ENCODE measurements at regions not wholly inside any gene's neighbourhood (a gene's known extent, or its start where the extent isn't known, plus 50 kb on each side); places are given as distances from the start of the nearest gene placed in this dataset.

- intact Hi-C loops (cut with micrococcal nuclease; ENCODE audit: unreplicated experiment) (no loop called here), in situ Hi-C loops (cut with MboI) (no loop called here)
- TF ChIP-seq ETV6 (conservative IDR thresholded peaks at IDR 0.05 in 1 of 2, IDR thresholded peaks at IDR 0.05 in 1 of 2; ENCODE audit: borderline replicate concordance in 1 of 2, low read depth in 1 of 2) (no peak), BCLAF1 (IDR thresholded peaks at IDR 0.05) (no peak), POLR2AphosphoS5 (IDR thresholded peaks at IDR 0.05; ENCODE audit: low read length) (no peak), SUZ12 (IDR thresholded peaks at IDR 0.05; ENCODE audit: unreplicated experiment) (no peak)
- BruUV-seq (replicated peaks), result no TSS peak
- Histone ChIP-seq H3K4me3 (no peak overlapping the region), H3K4me1 (ENCODE audit: control insufficient read depth, insufficient read depth, low read length) (no peaks in the 10 kb centered on the region), H2AFZ (ENCODE audit: control insufficient read depth, low read depth, low read length) (no peak overlapping the region), H3K9me3 (replicated peaks; ENCODE audit: control insufficient read depth, insufficient read depth, low read length) (no peaks in the 10 kb centered on the region), H3K9ac (ENCODE audit: control insufficient read depth, insufficient read depth, low read length) (no peak overlapping the region), H3K79me2 (ENCODE audit: control insufficient read depth, insufficient read depth, low read length) (no peaks in the 10 kb centered on the region), H3K27me3 (replicated peaks in 1 of 2; ENCODE audit: control insufficient read depth in 2 of 2, insufficient read depth in 2 of 2, low read length in 1 of 2) (no peaks in the 10 kb centered on the region), H3K27ac (ENCODE audit: control insufficient read depth, insufficient read depth) (no peak overlapping the region), H3K36me3 (ENCODE audit: control insufficient read depth in 2 of 2, insufficient read depth in 2 of 2, low read length in 1 of 2) (no peaks in the 10 kb centered on the region), H3K4me2 (ENCODE audit: control insufficient read depth, insufficient read depth) (no peak overlapping the region), H4K20me1 (ENCODE audit: control insufficient read depth, insufficient read depth) (no peaks in the 10 kb centered on the region)
- CTCF ChIA-PET, result interaction anchor here (0.9 kb wide), 1 partner anchor 32 kb away, joined by 3 read pairs; no protein-coding TSS in a partner anchor
- RAD21 ChIA-PET (ENCODE audit: unreplicated experiment), result no interaction called here
- 34% methylated on average over 3 of the region's 3 CpGs for WGBS (ENCODE audit: insufficient coverage, insufficient replicate concordance, low lambda C conversion rate, missing lambda C conversion rate)
- POLR2A ChIA-PET, result no interaction called here
- SMC1A ChIA-PET (ENCODE audit: uncharacterized antibody, unreplicated experiment), result no interaction called here
- no peak for ATAC-seq
- DNase-seq (ENCODE audit: low read depth, low spot score), result no peak
- no peak for FAIRE-seq
Observed at GRCh38 chr2:610491-610890, 66.7 kb downstream of the TMEM18 start.

- Histone ChIP-seq H3K9me3 (replicated peaks; ENCODE audit: control insufficient read depth, insufficient read depth, low read length) (no peaks in the 10 kb centered on the region; the same call in 2 of the 3 replicates), H3K79me2 (ENCODE audit: control insufficient read depth, insufficient read depth, low read length) (no peaks in the 10 kb centered on the region), H2AFZ (ENCODE audit: control insufficient read depth, low read depth, low read length) (no peak overlapping the region), H3K9ac (ENCODE audit: control insufficient read depth, insufficient read depth, low read length) (no peak overlapping the region), H3K4me2 (ENCODE audit: control insufficient read depth, insufficient read depth) (no peak overlapping the region), H4K20me1 (ENCODE audit: control insufficient read depth, insufficient read depth) (no peaks in the 10 kb centered on the region), H3K4me3 (no peak overlapping the region), H3K36me3 (ENCODE audit: control insufficient read depth in 2 of 2, insufficient read depth in 2 of 2, low read length in 1 of 2) (no peaks in the 10 kb centered on the region), H3K4me1 (ENCODE audit: control insufficient read depth, insufficient read depth, low read length) (no peaks in the 10 kb centered on the region), H3K27ac (ENCODE audit: control insufficient read depth, insufficient read depth) (no peak overlapping the region), H3K27me3 (replicated peaks in 1 of 2; ENCODE audit: control insufficient read depth in 2 of 2, insufficient read depth in 2 of 2, low read length in 1 of 2) (no peaks in the 10 kb centered on the region)
- intact Hi-C loops (cut with micrococcal nuclease; ENCODE audit: unreplicated experiment) (no loop called here), in situ Hi-C loops (cut with MboI) (no loop called here)
- DNase-seq (ENCODE audit: low read depth, low spot score) (no peak), ATAC-seq (no peak), FAIRE-seq (no peak)
- ChIA-PET CTCF (interaction anchor here (0.9 kb wide), 1 partner anchor 33 kb away, joined by 3 read pairs; no protein-coding TSS in a partner anchor), RAD21 (ENCODE audit: unreplicated experiment) (no interaction called here), SMC1A (ENCODE audit: uncharacterized antibody, unreplicated experiment) (no interaction called here), POLR2A (no interaction called here)
- WGBS (ENCODE audit: insufficient coverage, insufficient replicate concordance, low lambda C conversion rate, missing lambda C conversion rate), result 23% methylated on average over 8 of the region's 8 CpGs
- no TSS peak for BruUV-seq (replicated peaks)
- TF ChIP-seq POU2F2 (IDR thresholded peaks at IDR 0.05; ENCODE audit: borderline replicate concordance, low read depth, low read length), result no peak
- no peak for TF ChIP-seq POLR2A (IDR thresholded peaks at IDR 0.05; ENCODE audit: low read depth, low read length)
- no peak for TF ChIP-seq BRCA1 (IDR thresholded peaks at IDR 0.05; ENCODE audit: low read depth, low read length)
- no peak for TF ChIP-seq ZNF207 (IDR thresholded peaks at IDR 0.05; ENCODE audit: borderline replicate concordance)
- TF ChIP-seq PKNOX1 (IDR thresholded peaks at IDR 0.05), result no peak
- TF ChIP-seq ZNF592 (IDR thresholded peaks at IDR 0.05), result no peak
- TF ChIP-seq KDM1A (IDR thresholded peaks at IDR 0.05; ENCODE audit: borderline replicate concordance), result no peak
Observed at GRCh38 chr2:609881-610280, 67.3 kb downstream of the TMEM18 start.

Measured in GM12878 (cell line).